NCI-H146 treated with DMSO at 0.1 percent for 48 hours (cell line): ENCODE measurements at regions not wholly inside any gene's neighbourhood (a gene's known extent, or its start where the extent isn't known, plus 50 kb on each side); places are given as distances from the start of the nearest gene placed in this dataset.

Source experiments
- DNase-seq: peaks from one replicate; lab custom pipeline; 2025; ENCODE audit not compliant: unreplicated experiment; lab: John Stamatoyannopoulos, UW

- no peak for DNase-seq
Observed at GRCh38 chr12:77323788-77324415, 258.5 kb upstream of the E2F7 start.

DNA sequence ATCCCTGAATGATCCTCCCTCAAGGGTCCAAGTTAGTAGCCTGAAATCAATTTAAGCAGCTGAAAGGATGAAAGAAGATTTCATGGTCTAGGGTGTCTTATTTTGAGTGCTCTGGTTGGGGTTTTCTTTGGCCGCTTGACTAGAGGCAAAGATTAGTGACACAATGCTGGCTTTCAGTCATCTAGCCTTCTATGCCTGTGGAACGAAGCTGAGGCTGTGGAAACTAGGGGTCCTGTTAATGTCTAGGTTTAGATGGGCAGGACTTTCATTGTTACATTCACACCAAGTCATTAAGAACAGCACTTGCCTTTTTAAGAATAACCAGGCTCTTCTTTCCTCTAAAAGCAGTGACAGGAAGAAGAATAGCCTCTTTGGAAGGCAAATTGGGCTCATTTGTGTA lies 253.8 kb upstream of the E2F7 start:
- DNase-seq: no peak

DNA sequence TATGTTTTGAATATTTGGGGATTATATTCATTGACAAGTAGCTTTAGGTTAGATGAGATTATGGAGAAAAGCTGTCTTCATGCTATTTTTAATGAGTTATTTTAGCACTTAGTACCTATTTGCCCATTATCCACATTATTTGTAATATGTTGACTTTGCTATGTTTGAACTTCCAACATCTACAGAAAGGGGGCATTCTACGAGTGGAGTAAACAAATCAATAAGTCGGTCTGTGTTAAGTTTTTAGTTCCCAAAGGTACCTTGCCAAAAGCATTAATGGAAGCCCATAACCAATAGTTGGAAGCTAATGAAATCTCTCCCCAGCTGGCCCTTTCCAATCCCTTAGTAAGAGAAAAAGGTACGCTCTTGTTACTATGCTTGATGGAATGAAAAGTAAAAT lies 250.0 kb upstream of the E2F7 start:
- no peak for DNase-seq

DNA sequence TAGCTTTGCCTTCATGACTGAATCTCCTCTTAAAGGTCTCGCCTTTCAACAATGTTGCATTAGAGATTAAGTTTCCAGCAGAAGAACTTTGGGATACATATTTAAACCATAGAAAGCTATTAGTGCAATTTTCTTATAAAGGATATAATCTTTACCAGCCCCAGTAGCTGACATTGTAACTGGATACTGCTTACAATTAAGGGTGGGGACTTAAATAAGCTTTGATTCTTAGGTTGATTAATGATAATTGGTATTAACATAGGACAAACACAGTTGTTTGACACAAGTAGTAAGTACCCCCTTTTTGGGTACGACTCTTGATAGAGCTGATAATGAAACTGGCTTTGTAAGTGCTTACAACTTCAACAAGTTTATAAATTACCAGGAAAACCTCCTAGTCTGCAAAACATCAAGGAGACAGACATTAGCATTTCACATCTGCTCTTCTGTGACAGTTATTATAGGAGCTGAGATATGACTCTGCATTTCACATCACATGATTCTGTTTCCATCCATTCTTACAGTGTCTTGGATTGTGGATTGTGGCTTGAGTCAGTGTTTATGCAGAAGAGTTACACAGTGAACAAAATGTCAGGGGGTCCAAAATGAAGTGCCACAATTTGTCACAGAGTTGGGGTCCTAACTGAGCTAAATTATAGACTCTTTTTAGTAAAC lies 249.1 kb upstream of the E2F7 start:
- no peak for DNase-seq

- no peak for DNase-seq
Observed at GRCh38 chr12:77308056-77308455, 242.7 kb upstream of the E2F7 start.

DNA sequence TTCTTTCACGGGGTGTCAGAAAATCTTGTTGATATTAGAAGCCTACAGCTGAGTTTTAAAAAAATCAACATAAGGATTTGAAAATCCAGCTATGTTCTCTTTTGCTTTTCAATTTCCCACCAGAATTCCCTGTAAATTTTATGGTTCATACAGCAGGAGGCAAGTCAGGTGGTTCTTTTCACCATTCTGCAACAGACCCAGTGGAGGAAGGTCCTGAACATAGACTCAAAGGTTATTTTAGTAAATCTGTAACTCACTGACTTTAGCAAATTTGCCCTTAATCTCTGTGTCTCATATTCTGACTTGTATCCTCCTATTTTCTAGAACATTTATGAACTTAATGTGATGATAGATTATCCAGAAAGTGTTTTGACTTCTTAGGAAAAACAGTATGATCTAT lies 235.4 kb upstream of the E2F7 start:
- DNase-seq: no peak

- no peak for DNase-seq
Observed at GRCh38 chr12:77299910-77300669, 234.7 kb upstream of the E2F7 start.

- no peak for DNase-seq
Observed at GRCh38 chr12:77299001-77299400, 233.6 kb upstream of the E2F7 start.

GRCh38 chr12:77294016-77294415 lies 228.6 kb upstream of the E2F7 start:
- DNase-seq: no peak

GRCh38 chr12:77274926-77275325 lies 209.6 kb upstream of the E2F7 start:
- DNase-seq: no peak

DNA sequence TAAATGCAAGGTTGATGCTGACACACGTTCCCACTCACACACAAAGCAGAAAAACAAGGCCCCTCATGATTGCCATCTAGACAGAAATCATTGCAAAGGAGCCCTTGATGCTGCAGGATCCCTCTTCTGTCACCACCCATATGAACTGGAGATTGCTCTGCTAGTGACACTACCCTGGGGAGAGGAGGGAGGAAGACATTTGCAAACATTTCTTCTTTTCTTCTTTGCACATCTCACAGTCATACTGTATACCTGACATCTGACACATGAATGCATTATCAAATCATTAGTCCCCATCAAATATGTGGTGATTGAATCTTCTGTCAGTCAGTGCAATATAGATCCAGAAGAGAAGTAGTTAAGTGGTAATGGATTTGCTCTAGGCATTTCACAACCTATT lies 208.5 kb upstream of the E2F7 start:
- DNase-seq: no peak

DNA sequence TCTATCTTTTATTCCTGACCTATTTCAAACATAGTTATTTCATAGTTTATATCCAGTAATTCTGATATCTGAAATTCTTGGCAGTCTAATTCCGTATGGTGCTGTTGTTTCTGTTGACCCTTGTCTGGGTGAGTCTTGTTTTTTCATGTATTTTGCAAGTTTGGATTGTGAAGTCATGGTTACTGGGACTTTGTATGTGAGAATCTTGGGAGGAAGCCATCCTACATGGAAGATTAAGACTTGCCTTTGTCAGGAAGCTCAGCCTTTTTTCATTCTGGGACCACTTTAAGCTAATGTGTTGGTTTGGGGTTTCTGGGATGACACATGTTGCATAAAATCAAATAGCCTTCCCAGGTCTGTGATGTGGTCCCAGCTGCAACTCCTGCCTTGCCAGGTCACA lies 191.6 kb upstream of the E2F7 start:
- no peak for DNase-seq

GRCh38 chr12:77253321-77253720 lies 188.0 kb upstream of the E2F7 start:
- no peak for DNase-seq

DNA sequence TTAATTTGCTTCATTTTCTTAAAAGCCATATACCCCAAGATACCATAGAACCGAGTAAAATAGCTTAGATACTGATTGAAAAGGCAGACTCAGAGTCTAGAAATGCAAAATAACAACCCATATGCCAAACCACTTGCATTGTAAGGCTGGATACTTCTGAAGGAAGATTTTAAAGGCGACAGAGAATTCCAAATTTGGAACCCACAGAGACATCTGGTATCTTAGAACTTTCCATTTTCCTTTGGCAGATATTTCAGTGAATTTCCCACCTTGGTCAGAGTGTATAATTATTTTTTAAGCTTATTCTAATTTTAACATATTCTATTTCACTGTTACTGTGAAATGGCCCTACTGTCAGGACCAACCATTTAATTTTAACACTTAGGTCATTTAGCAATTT lies 186.4 kb upstream of the E2F7 start:
- no peak for DNase-seq

DNA sequence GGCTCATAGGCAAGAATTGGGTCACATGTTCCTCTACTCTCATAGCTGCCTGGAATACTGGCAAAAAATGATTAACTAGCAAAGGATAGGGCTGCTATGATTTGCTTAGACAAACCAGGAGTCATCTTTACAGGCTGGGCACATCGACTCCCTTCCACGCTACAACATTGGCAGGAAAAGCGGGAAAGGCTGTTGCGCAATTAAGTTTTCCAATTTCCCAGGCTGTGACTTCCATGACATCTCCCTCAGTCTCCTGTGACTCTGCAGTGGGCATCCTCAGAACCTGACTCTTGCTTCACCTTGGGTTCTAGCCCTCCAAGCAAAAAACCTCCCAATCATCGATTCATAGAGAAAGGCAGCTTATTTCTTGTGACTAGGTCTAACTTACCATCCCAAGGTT lies 184.5 kb upstream of the E2F7 start:
- DNase-seq: no peak

- DNase-seq: no peak
Observed at GRCh38 chr12:77248036-77248435, 182.7 kb upstream of the E2F7 start.

- no peak for DNase-seq
Observed at GRCh38 chr12:77247542-77247941, 182.2 kb upstream of the E2F7 start.

DNA sequence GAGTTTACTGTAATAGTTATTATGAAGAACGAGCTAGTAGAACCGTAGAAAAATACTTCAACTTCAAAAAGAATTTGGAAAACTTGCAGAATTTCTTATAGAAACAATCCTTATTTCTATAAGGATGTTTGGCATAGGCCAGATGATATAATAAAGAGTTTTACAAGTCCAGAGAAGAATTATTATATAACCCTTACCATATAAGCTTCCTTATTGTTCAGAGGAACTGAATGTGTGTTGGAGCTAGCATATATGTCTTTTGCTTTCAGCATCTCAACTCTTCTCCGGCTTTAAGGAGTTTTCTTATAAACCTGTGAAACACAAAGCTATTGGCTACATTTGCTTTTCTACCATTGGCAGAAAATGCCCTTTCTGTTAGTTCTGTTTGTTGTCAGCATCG lies 178.0 kb upstream of the E2F7 start:
- DNase-seq: no peak

- no peak for DNase-seq
Observed at GRCh38 chr12:77239617-77240016, 174.2 kb upstream of the E2F7 start.

- no peak for DNase-seq
Observed at GRCh38 chr12:77238335-77238734, 173.0 kb upstream of the E2F7 start.

- no peak for DNase-seq
Observed at GRCh38 chr12:77237896-77238295, 172.5 kb upstream of the E2F7 start.

GRCh38 chr12:77236066-77236465 lies 170.7 kb upstream of the E2F7 start:
- no peak for DNase-seq
